Neutrophil (primary cell): ENCODE measurements at regions not wholly inside any gene's neighbourhood (a gene's known extent, or its start where the extent isn't known, plus 50 kb on each side); places are given as distances from the start of the nearest gene placed in this dataset.
"Not testable (repeated sequence)": the region's sequence is repeated elsewhere in the genome, so short reads cannot be mapped to it uniquely, and the experiment has no call there.

ENCODE experiments used
- H3K27ac ChIP-seq: fragments of 200-600 bp; sonication (generic); 2 replicates; pipeline ENCODE4 v1.5.1; 2016; ENCODE audit warnings: mild to moderate bottlenecking, moderate library complexity
- H3K27me3 ChIP-seq: fragments of 200-600 bp; sonication (generic); 2 replicates; pipeline ENCODE4 v1.6.0; 2016; ENCODE audit warnings: mild to moderate bottlenecking
- H3K36me3 ChIP-seq: fragments of 200-600 bp; sonication (generic); 2 replicates; pipeline ENCODE4 v1.5.1; 2017
- H3K4me1 ChIP-seq, 2 experiments: fragments of 200-600 bp in 1 of 2; sonication (generic) in 1 of 2; 1 replicate in 1 of 2; 2 replicates in 1 of 2; pipeline versions ENCODE4 v1.5.1 to v1.6.1; 2013 to 2016; ENCODE audit warnings: low read depth in 1 of 2, low read length in 1 of 2, mild to moderate bottlenecking in 1 of 2, moderate library complexity in 1 of 2; ENCODE audit not compliant: control insufficient read depth in 1 of 2, insufficient read depth in 1 of 2
- H3K4me3 ChIP-seq, 2 experiments: fragments of 200-600 bp in 1 of 2; sonication (generic) in 1 of 2; 1 replicate in 1 of 2; 2 replicates in 1 of 2; pipeline ENCODE4 v1.5.1; 2013 to 2016; ENCODE audit warnings: low read depth in 1 of 2, low read length in 1 of 2, mild to moderate bottlenecking in 1 of 2, moderate library complexity in 1 of 2
- H3K9me3 ChIP-seq: fragments of 200-600 bp; sonication (generic); 2 replicates; pipeline ENCODE4 v1.5.1; 2016
- CTCF ChIP-seq: fragments of 200-600 bp; sonication (generic); IDR thresholded peaks from 2 replicates; pipeline ENCODE4 v1.5.1; 2016; ENCODE audit warnings: antibody characterized with exemption

- Histone ChIP-seq H3K4me3 (no peak overlapping the region), H3K36me3 (no peaks in the 10 kb centered on the region), H3K27ac (no peak overlapping the region), H3K9me3 (no peaks in the 10 kb centered on the region), H3K27me3 (no peaks in the 10 kb centered on the region), H3K4me1 (no peaks in the 10 kb centered on the region)
- no peak for TF ChIP-seq CTCF
Observed at GRCh38 chr11:80281194-80281593, 840.4 kb upstream of the TENM4 start.

- H3K4me1 ChIP-seq = no peaks in the 10 kb centered on the region
- no peaks in the 10 kb centered on the region for H3K9me3 ChIP-seq
- H3K27me3 ChIP-seq = no peaks in the 10 kb centered on the region
- H3K4me3 ChIP-seq = no peak overlapping the region
- H3K36me3 ChIP-seq = no peaks in the 10 kb centered on the region
- TF ChIP-seq CTCF = no peak
- no peak overlapping the region for H3K27ac ChIP-seq
Observed at GRCh38 chr11:80280737-80281136, 839.9 kb upstream of the TENM4 start.

- no peak for TF ChIP-seq CTCF
- Histone ChIP-seq H3K4me3 (no peak overlapping the region), H3K36me3 (no peaks in the 10 kb centered on the region), H3K4me1 (no peaks in the 10 kb centered on the region), H3K9me3 (no peaks in the 10 kb centered on the region), H3K27ac (no peak overlapping the region), H3K27me3 (no peaks in the 10 kb centered on the region)
Observed at GRCh38 chr11:80261776-80262175, 820.9 kb upstream of the TENM4 start.

- H3K36me3 ChIP-seq, H3K4me1 ChIP-seq, H3K9me3 ChIP-seq, H3K27me3 ChIP-seq, H3K4me3 ChIP-seq, H3K27ac ChIP-seq: not testable (repeated sequence)
Observed at GRCh38 chr11:80257319-80258015, 816.6 kb upstream of the TENM4 start.

- Histone ChIP-seq H3K4me3 (no peak overlapping the region), H3K4me1 (no peaks in the 10 kb centered on the region), H3K9me3 (no peaks in the 10 kb centered on the region), H3K27ac (no peak overlapping the region), H3K36me3 (no peaks in the 10 kb centered on the region), H3K27me3 (no peaks in the 10 kb centered on the region)
- TF ChIP-seq CTCF = no peak
Observed at GRCh38 chr11:80255021-80255420, 814.2 kb upstream of the TENM4 start.

- Histone ChIP-seq H3K4me1 (no peaks in the 10 kb centered on the region), H3K4me3 (no peak overlapping the region), H3K36me3 (no peaks in the 10 kb centered on the region), H3K27ac (no peak overlapping the region), H3K27me3 (no peaks in the 10 kb centered on the region), H3K9me3 (no peaks in the 10 kb centered on the region)
- no peak for TF ChIP-seq CTCF
Observed at GRCh38 chr11:80241766-80242165, 800.9 kb upstream of the TENM4 start.
